Brain microvascular endothelial cell (primary cell): ENCODE measurements at regions not wholly inside any gene's neighbourhood (a gene's known extent, or its start where the extent isn't known, plus 50 kb on each side); places are given as distances from the start of the nearest gene placed in this dataset.

ENCODE experiments used
- DNase-seq: peaks from one replicate; pipeline ENCODE4 v3.0.0-alpha.2; 2020
- H3K27ac ChIP-seq: fragments of 250-450 bp; sonication (Bioruptor Pico); 2 replicates; pipeline ENCODE4 v1.5.1; 2020; ENCODE audit warnings: mild to moderate bottlenecking, moderate library complexity
- H3K27me3 ChIP-seq: fragments of 250-450 bp; sonication (Bioruptor Pico); replicated peaks from 2 replicates; pipeline ENCODE4 v1.5.1; 2020; ENCODE audit warnings: mild to moderate bottlenecking
- H3K36me3 ChIP-seq: fragments of 250-450 bp; sonication (Bioruptor Pico); replicated peaks from 2 replicates; pipeline ENCODE4 v1.5.1; 2020; ENCODE audit warnings: mild to moderate bottlenecking
- H3K4me3 ChIP-seq: 2 replicates; pipeline ENCODE4 v1.5.1; 2011; ENCODE audit warnings: low read depth, mild to moderate bottlenecking, control low read depth, low read length, moderate library complexity
- in situ Hi-C: cut with HindIII; loops from 2 replicates; pipeline ENCODE4 v1.10.0; 2017; ENCODE audit warnings: low sequenced_read_pairs, low pct_ligation_motif_present
- TF ChIP-seq, protein P1 (sequence below): IDR thresholded peaks from 2 replicates; pipeline ENCODE4 v1.5.1; 2011; ENCODE audit warnings: low read depth, mild to moderate bottlenecking, moderate library complexity, low read length, control low read depth, inconsistent platforms; ENCODE audit errors: missing control alignments

DNA sequence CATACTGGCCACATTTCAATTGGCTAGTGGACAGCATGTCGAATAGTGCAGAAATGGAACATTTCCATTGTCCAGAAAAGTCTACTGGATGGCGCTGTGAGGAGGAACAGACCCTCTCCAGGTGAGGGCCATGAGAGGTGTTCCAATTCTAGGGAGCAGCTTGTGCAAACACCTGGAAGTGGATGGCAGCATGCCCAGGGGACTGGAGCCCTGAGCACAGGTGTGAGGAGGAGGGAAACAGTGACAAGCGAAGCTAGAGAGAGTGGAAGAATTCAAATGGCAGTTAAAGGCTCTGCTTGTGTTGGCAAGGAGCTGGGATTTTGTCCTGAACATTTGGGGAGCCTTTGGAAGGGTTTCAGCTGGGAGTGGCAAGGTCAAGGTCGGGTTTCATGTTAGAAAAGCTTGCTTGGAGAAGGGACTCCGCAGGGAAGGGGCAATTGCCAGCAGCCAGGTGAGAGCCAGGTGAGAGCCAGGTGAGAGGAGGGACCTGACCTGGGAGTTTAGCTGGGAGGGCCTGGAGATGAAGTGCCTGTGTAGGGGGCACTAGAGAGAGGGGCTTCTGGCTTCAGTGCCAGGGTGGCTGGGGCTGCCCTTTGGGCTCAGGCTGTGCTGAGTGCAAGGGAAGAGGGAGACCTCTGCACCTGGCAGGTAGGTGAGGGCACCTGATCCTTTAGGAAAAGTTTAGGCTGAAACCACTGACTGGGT, 93.8 kb downstream of the LINGO1 start:
- Histone ChIP-seq H3K27ac (no peak overlapping the region), H3K36me3 (no peaks in the 10 kb centered on the region), H3K27me3 (no peaks in the 10 kb centered on the region), H3K4me3 (no peak overlapping the region)
- in situ Hi-C loops = loop anchor here (25.0 kb wide), 1 partner anchor 427 kb away; no protein-coding TSS in a partner anchor
- TF ChIP-seq, protein P1, sequence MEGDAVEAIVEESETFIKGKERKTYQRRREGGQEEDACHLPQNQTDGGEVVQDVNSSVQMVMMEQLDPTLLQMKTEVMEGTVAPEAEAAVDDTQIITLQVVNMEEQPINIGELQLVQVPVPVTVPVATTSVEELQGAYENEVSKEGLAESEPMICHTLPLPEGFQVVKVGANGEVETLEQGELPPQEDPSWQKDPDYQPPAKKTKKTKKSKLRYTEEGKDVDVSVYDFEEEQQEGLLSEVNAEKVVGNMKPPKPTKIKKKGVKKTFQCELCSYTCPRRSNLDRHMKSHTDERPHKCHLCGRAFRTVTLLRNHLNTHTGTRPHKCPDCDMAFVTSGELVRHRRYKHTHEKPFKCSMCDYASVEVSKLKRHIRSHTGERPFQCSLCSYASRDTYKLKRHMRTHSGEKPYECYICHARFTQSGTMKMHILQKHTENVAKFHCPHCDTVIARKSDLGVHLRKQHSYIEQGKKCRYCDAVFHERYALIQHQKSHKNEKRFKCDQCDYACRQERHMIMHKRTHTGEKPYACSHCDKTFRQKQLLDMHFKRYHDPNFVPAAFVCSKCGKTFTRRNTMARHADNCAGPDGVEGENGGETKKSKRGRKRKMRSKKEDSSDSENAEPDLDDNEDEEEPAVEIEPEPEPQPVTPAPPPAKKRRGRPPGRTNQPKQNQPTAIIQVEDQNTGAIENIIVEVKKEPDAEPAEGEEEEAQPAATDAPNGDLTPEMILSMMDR = no peak
- DNase-seq = no peak

DNA sequence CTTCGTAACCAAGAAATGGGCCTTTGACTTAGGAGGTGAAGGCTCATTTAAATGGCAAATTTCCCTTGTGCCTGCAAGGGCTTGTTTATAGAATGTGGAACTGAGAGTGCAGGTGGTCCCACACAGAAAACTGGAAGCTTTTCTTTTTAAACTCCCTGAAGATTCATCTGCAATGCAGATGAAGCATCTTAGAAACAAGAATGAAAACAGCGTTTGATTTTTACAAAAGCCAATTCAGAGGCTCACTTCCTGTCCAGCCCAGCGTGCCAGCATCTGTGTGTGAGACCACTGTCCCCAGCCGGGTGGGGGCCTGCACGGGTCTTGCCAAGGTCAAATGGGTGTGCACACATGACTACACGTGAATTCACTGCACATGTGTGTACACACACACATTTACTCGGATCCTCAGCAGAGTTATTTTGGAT, 94.7 kb downstream of the LINGO1 start:
- in situ Hi-C loops = loop anchor here (25.0 kb wide), 1 partner anchor 426 kb away; no protein-coding TSS in a partner anchor
- no peak for DNase-seq
- Histone ChIP-seq H3K27ac (no peak overlapping the region), H3K4me3 (no peak overlapping the region), H3K36me3 (no peaks in the 10 kb centered on the region), H3K27me3 (no peaks in the 10 kb centered on the region)
- TF ChIP-seq, protein P1 = no peak

DNA sequence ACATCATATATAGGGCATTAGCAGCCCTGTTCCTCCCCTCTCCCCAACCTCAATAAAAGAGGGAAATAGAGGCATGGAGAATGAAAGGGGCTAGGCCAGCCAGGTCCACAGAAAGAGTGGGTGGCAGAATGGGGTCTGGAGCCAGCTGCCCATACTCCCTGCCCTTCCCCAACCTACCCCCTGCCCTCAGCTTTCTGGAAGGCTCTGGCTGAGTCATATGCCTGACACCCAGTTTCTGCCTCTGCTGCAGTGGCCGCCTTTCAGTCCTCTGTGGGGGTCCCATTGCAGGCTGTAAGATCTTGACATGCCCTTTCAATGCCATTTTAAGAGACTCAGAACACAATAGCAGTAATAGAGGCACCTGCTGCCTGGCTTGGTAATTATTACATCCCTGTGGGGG, 95.7 kb downstream of the LINGO1 start:
- no peak overlapping the region for H3K4me3 ChIP-seq
- in situ Hi-C loops = loop anchor here (25.0 kb wide), 1 partner anchor 425 kb away; no protein-coding TSS in a partner anchor
- H3K27me3 ChIP-seq = no peaks in the 10 kb centered on the region
- DNase-seq = no peak
- no peaks in the 10 kb centered on the region for H3K36me3 ChIP-seq
- TF ChIP-seq, protein P1 = no peak
- no peak overlapping the region for H3K27ac ChIP-seq

DNA sequence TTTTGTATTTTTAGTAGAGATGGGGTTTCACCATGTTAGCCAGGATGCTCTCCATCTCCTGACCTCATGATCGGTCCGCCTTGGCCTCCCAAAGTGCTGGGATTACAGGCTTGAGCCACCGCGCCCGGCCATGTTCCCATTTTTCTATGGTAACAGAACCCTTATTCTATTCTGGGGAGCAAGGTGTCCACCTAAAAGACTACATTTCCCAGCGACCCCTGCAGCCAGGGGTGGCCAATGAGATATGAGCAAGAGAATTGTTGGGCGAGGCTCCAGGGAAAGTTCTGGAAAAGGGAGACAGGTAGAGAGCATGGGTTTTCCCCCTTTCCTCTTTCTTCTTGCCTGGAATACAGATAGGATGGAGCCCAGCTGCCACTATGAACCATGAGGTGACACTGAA, 96.9 kb downstream of the LINGO1 start:
- Histone ChIP-seq H3K36me3 (no peaks in the 10 kb centered on the region), H3K4me3 (no peak overlapping the region), H3K27me3 (no peaks in the 10 kb centered on the region), H3K27ac (no peak overlapping the region)
- TF ChIP-seq, protein P1 = no peak
- no peak for DNase-seq
- in situ Hi-C loops = loop anchor here (25.0 kb wide), 1 partner anchor 424 kb away; no protein-coding TSS in a partner anchor
